Smooth muscle cell (in vitro differentiated cells): ENCODE measurements at regions not wholly inside any gene's neighbourhood (a gene's known extent, or its start where the extent isn't known, plus 50 kb on each side); places are given as distances from the start of the nearest gene placed in this dataset.
A peak's percentile ranks its signal among the peaks of the same experiment; 100 is the strongest.

Experiments
- DNase-seq: peaks from one replicate; lab custom pipeline; 2025; ENCODE audit not compliant: unreplicated experiment; lab: John Stamatoyannopoulos, UW
- H2AFZ ChIP-seq: fragments of 200-600 bp; sonication (generic); 2 replicates; pipeline ENCODE4 v1.6.0; 2016; ENCODE audit warnings: antibody characterized with exemption, low read depth, mild to moderate bottlenecking
- H3F3A ChIP-seq: fragments of 200-600 bp; sonication (generic); 2 replicates; pipeline ENCODE4 v1.6.0; 2017; ENCODE audit warnings: antibody characterized with exemption, low read depth
- H3K27ac ChIP-seq: fragments of 200-600 bp; sonication (generic); 2 replicates; pipeline ENCODE4 v1.5.1; 2016; ENCODE audit warnings: low read depth, mild to moderate bottlenecking
- H3K27me3 ChIP-seq: fragments of 200-600 bp; sonication (generic); 2 replicates; pipeline ENCODE4 v1.6.1; 2016; ENCODE audit warnings: low read depth, mild to moderate bottlenecking
- H3K36me3 ChIP-seq: fragments of 200-600 bp; sonication (generic); 2 replicates; pipeline ENCODE4 v1.5.1; 2016; ENCODE audit warnings: low read depth
- H3K4me1 ChIP-seq: fragments of 200-600 bp; sonication (generic); 2 replicates; pipeline ENCODE4 v1.5.1; 2016; ENCODE audit warnings: low read depth
- H3K4me2 ChIP-seq: fragments of 200-600 bp; sonication (generic); 2 replicates; pipeline ENCODE4 v1.6.0; 2016; ENCODE audit warnings: mild to moderate bottlenecking
- H3K4me3 ChIP-seq: fragments of 200-600 bp; sonication (generic); 2 replicates; pipeline ENCODE4 v1.5.1; 2016; ENCODE audit warnings: mild to moderate bottlenecking
- H3K79me2 ChIP-seq: fragments of 200-600 bp; sonication (generic); 2 replicates; pipeline ENCODE4 v1.6.0; 2016; ENCODE audit warnings: low read depth, mild to moderate bottlenecking
- H3K9ac ChIP-seq: fragments of 200-600 bp; sonication (generic); 2 replicates; pipeline ENCODE4 v1.6.0; 2016; ENCODE audit warnings: low read depth
- H3K9me3 ChIP-seq: fragments of 200-600 bp; sonication (generic); replicated peaks from 2 replicates; pipeline ENCODE4 v1.5.1; 2016; ENCODE audit warnings: low read depth
- H4K20me1 ChIP-seq: fragments of 200-600 bp; sonication (generic); 2 replicates; pipeline ENCODE4 v1.6.0; 2016; ENCODE audit warnings: low read depth
- WGBS: methylation state at CpG from one replicate; pipeline ENCODE4 v1.1.7; 2016; ENCODE audit warnings: low lambda C conversion rate; 5-methylcytosine and 5-hydroxymethylcytosine counted together
- TF ChIP-seq, protein P1 (sequence below): fragments of 200-600 bp; sonication (generic); IDR thresholded peaks from 2 replicates; pipeline ENCODE4 v1.5.1; 2017; ENCODE audit warnings: borderline replicate concordance, mild to moderate bottlenecking, antibody characterized with exemption; ENCODE audit not compliant: insufficient read depth, poor library complexity, severe bottlenecking

DNA sequence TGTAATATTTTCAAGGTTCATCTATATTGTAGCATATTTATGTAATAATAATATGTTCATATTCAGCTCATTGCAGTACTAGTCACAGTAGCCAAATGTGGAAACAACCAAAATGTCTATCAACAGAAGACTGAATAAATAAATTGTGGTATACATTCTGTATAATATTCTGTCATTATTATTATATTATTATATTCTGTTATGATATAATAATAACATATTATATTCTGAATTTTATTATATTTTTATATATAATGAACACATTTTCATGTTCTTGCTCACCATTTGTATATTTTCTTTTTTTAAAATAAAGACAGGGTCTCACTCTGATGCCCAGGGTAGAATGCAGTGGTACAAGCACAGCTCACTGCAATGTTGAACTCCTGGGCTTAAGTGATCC lies 91.2 kb upstream of the STARD3NL start:
- no peak overlapping the region for H3K4me2 ChIP-seq
- no peaks in the 10 kb centered on the region for H3F3A ChIP-seq
- H2AFZ ChIP-seq = no peak overlapping the region
- DNase-seq = no peak
- no peak overlapping the region for H3K9ac ChIP-seq
- H3K27ac ChIP-seq = no peak overlapping the region
- no peaks in the 10 kb centered on the region for H3K4me1 ChIP-seq
- no peaks in the 10 kb centered on the region for H3K27me3 ChIP-seq
- no peaks in the 10 kb centered on the region for H4K20me1 ChIP-seq
- no peaks in the 10 kb centered on the region for H3K79me2 ChIP-seq
- no peaks in the 10 kb centered on the region for H3K36me3 ChIP-seq
- no peaks in the 10 kb centered on the region for H3K9me3 ChIP-seq
- TF ChIP-seq, protein P1, sequence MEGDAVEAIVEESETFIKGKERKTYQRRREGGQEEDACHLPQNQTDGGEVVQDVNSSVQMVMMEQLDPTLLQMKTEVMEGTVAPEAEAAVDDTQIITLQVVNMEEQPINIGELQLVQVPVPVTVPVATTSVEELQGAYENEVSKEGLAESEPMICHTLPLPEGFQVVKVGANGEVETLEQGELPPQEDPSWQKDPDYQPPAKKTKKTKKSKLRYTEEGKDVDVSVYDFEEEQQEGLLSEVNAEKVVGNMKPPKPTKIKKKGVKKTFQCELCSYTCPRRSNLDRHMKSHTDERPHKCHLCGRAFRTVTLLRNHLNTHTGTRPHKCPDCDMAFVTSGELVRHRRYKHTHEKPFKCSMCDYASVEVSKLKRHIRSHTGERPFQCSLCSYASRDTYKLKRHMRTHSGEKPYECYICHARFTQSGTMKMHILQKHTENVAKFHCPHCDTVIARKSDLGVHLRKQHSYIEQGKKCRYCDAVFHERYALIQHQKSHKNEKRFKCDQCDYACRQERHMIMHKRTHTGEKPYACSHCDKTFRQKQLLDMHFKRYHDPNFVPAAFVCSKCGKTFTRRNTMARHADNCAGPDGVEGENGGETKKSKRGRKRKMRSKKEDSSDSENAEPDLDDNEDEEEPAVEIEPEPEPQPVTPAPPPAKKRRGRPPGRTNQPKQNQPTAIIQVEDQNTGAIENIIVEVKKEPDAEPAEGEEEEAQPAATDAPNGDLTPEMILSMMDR = no peak
- H3K4me3 ChIP-seq = no peak overlapping the region

DNA sequence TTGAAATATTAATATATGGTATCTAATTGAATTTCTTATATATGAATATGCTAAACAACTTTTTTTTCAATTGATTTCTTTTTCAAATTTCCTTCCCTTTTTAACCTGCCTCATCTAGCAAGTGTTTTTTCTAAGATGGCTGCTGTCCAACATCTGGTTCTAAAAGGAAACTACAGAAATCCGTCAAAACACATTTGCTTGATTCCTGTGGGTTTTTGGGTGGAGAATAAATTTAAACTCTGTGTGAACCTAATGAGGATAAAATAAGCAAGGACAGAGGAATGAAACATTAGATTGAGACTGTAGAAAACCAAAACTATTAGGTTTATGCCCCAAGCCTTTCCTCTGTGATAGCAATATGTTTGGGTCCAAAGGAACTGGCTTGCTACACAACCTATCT lies 75.5 kb upstream of the STARD3NL start:
- TF ChIP-seq, protein P1 = no peak
- Histone ChIP-seq H3K4me1 (no peaks in the 10 kb centered on the region), H3K27me3 (no peaks in the 10 kb centered on the region), H3K4me3 (no peak overlapping the region), H3K79me2 (no peaks in the 10 kb centered on the region), H3K9ac (no peak overlapping the region), H3K9me3 (no peaks in the 10 kb centered on the region), H3K36me3 (no peaks in the 10 kb centered on the region), H3K27ac (no peak overlapping the region), H3K4me2 (no peak overlapping the region), H3F3A (no peaks in the 10 kb centered on the region), H2AFZ (no peak overlapping the region), H4K20me1 (no peaks in the 10 kb centered on the region)
- WGBS = 73% methylated on average over 1 of the region's 1 CpG
- DNase-seq = no peak

DNA sequence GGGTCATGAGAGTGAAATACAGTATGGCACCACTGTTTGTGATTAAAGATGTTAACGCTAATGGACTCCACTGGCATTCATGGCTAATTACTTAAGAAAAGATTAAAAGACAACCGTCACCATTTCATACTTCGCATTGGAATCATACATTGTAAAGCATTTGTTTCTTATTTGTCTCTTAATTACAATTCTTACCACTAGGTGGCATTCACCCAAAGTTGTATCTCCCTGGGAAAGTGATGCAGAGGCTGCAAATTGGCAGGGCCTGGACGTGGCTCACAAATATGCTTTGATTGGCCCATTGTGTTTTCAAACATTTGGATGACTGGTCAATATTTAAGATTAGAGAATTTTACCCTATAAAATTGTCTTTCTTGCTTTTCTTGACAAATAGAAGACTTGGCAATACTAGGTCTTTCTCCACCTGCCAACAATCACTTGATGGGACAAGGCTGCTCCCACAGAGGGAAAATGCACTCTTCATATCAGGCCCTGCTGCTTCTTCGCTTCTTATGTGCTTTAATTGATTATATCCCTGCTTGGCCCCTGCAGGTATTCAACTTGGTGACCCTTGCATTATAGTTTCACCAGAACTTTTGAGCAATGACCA lies 72.1 kb upstream of the STARD3NL start:
- WGBS = 33% methylated on average over 5 of the region's 5 CpGs
- Histone ChIP-seq H3K27ac (no peak overlapping the region), H3F3A (no peaks in the 10 kb centered on the region), H2AFZ (no peak overlapping the region), H3K9ac (no peak overlapping the region), H3K4me1 (no peaks in the 10 kb centered on the region), H4K20me1 (no peaks in the 10 kb centered on the region), H3K79me2 (no peaks in the 10 kb centered on the region), H3K27me3 (no peaks in the 10 kb centered on the region), H3K4me2 (no peak overlapping the region), H3K4me3 (no peak overlapping the region), H3K9me3 (no peaks in the 10 kb centered on the region), H3K36me3 (no peaks in the 10 kb centered on the region)
- DNase-seq = no peak
- TF ChIP-seq, protein P1 = peak; percentile 64

DNA sequence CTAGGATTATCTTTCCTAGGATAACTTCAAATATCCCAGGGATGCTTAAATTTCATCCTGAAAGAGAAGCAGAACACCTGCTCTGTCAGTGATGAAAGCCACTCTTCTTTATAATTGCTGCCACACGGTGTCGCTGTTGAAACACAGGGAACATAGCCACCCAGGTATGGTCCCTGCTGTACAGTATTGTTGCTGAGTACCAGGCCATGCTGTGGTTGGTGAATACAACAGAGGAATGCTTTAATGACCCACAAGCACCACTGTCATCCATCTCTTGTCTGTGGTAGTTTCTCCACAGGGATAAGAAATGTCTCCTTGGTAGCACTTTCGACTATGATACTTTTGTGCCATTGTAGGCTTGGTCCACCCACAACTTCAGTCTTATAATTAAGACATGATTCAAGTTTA lies 70.6 kb upstream of the STARD3NL start:
- Histone ChIP-seq H3K4me1 (no peaks in the 10 kb centered on the region), H3K27me3 (peaks cover 8% of the 10 kb centered on the region), H3K27ac (no peak overlapping the region), H3K36me3 (no peaks in the 10 kb centered on the region), H4K20me1 (no peaks in the 10 kb centered on the region), H3K9me3 (no peaks in the 10 kb centered on the region), H2AFZ (no peak overlapping the region), H3K4me3 (no peak overlapping the region), H3K9ac (no peak overlapping the region), H3K79me2 (no peaks in the 10 kb centered on the region), H3K4me2 (no peak overlapping the region), H3F3A (no peaks in the 10 kb centered on the region)
- WGBS = 20% methylated on average over 3 of the region's 3 CpGs
- DNase-seq = no peak
- TF ChIP-seq, protein P1 = peak; percentile 72
